ENCODE measurements at regions not wholly inside any gene's neighbourhood (a gene's known extent, or its start where the extent isn't known, plus 50 kb on each side); places are given as distances from the start of the nearest gene placed in this dataset.

DNA sequence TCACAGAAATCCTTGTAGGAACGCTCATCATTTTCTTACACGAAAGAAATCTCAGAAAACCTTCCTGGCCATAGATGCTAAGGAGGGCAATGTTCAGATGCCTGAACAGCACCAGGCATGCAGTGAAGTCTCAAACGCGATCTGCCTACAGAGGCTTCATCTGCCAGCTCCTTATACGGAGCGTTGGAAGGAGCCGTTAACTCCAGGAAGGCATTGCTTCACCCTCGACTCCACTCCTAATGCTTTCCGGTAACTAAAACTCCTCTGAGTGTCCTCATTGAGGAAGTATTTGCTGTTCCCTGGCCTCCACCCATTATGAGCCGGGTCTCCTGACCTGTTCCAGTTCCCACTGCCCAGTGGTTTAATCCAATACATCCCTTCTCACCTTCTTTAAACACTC, 502.7 kb downstream of the BCL11B start:
- H3K36me3 ChIP-seq (replicated peaks in 1 of 2; ENCODE audit: control insufficient read depth in 1 of 2, insufficient read depth in 2 of 2, low read length in 1 of 2): no peaks in the 10 kb centered on the region
- H3K79me2 ChIP-seq (ENCODE audit: insufficient read depth): no peaks in the 10 kb centered on the region
- H3F3A ChIP-seq (replicated peaks; ENCODE audit: insufficient read depth): no peaks in the 10 kb centered on the region
- no peaks in the 10 kb centered on the region for H3K9me3 ChIP-seq
- no peaks in the 10 kb centered on the region for H4K20me1 ChIP-seq (ENCODE audit: insufficient read depth)
- DNase-seq: no peak
- H3K4me2 ChIP-seq: no peak overlapping the region
- TF ChIP-seq, protein P1, sequence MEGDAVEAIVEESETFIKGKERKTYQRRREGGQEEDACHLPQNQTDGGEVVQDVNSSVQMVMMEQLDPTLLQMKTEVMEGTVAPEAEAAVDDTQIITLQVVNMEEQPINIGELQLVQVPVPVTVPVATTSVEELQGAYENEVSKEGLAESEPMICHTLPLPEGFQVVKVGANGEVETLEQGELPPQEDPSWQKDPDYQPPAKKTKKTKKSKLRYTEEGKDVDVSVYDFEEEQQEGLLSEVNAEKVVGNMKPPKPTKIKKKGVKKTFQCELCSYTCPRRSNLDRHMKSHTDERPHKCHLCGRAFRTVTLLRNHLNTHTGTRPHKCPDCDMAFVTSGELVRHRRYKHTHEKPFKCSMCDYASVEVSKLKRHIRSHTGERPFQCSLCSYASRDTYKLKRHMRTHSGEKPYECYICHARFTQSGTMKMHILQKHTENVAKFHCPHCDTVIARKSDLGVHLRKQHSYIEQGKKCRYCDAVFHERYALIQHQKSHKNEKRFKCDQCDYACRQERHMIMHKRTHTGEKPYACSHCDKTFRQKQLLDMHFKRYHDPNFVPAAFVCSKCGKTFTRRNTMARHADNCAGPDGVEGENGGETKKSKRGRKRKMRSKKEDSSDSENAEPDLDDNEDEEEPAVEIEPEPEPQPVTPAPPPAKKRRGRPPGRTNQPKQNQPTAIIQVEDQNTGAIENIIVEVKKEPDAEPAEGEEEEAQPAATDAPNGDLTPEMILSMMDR (IDR thresholded peaks at IDR 0.05): no peak
- TF ChIP-seq, protein P2, sequence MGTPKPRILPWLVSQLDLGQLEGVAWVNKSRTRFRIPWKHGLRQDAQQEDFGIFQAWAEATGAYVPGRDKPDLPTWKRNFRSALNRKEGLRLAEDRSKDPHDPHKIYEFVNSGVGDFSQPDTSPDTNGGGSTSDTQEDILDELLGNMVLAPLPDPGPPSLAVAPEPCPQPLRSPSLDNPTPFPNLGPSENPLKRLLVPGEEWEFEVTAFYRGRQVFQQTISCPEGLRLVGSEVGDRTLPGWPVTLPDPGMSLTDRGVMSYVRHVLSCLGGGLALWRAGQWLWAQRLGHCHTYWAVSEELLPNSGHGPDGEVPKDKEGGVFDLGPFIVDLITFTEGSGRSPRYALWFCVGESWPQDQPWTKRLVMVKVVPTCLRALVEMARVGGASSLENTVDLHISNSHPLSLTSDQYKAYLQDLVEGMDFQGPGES (IDR thresholded peaks at IDR 0.05; ENCODE audit: low read depth, low read length): no peak
- TF ChIP-seq FOSL2 (IDR thresholded peaks at IDR 0.05; ENCODE audit: borderline replicate concordance, low read depth) (no peak), NFIC (IDR thresholded peaks at IDR 0.05; ENCODE audit: borderline replicate concordance) (no peak), TEAD4 (IDR thresholded peaks at IDR 0.05; ENCODE audit: borderline replicate concordance, insufficient read depth) (no peak), JUND (IDR thresholded peaks at IDR 0.05) (no peak), MEF2A (IDR thresholded peaks at IDR 0.05; ENCODE audit: borderline replicate concordance, low read depth) (no peak), ELF1 (IDR thresholded peaks at IDR 0.05) (no peak), RCOR1 (IDR thresholded peaks at IDR 0.05; ENCODE audit: low read length) (no peak), NRF1 (IDR thresholded peaks at IDR 0.05; ENCODE audit: low read depth, low read length) (no peak), GABPA (IDR thresholded peaks at IDR 0.05; ENCODE audit: low read depth) (no peak), EZH2phosphoT487 (IDR thresholded peaks at IDR 0.05; ENCODE audit: borderline replicate concordance, low read depth) (no peak)
- TF ChIP-seq, protein P3, sequence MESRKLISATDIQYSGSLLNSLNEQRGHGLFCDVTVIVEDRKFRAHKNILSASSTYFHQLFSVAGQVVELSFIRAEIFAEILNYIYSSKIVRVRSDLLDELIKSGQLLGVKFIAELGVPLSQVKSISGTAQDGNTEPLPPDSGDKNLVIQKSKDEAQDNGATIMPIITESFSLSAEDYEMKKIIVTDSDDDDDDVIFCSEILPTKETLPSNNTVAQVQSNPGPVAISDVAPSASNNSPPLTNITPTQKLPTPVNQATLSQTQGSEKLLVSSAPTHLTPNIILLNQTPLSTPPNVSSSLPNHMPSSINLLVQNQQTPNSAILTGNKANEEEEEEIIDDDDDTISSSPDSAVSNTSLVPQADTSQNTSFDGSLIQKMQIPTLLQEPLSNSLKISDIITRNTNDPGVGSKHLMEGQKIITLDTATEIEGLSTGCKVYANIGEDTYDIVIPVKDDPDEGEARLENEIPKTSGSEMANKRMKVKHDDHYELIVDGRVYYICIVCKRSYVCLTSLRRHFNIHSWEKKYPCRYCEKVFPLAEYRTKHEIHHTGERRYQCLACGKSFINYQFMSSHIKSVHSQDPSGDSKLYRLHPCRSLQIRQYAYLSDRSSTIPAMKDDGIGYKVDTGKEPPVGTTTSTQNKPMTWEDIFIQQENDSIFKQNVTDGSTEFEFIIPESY (IDR thresholded peaks at IDR 0.05; ENCODE audit: borderline replicate concordance, low read depth): no peak
- TF ChIP-seq, protein P4, sequence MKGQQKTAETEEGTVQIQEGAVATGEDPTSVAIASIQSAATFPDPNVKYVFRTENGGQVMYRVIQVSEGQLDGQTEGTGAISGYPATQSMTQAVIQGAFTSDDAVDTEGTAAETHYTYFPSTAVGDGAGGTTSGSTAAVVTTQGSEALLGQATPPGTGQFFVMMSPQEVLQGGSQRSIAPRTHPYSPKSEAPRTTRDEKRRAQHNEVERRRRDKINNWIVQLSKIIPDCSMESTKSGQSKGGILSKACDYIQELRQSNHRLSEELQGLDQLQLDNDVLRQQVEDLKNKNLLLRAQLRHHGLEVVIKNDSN (IDR thresholded peaks at IDR 0.05; ENCODE audit: borderline replicate concordance, low read depth): no peak
- TF ChIP-seq, protein P5, sequence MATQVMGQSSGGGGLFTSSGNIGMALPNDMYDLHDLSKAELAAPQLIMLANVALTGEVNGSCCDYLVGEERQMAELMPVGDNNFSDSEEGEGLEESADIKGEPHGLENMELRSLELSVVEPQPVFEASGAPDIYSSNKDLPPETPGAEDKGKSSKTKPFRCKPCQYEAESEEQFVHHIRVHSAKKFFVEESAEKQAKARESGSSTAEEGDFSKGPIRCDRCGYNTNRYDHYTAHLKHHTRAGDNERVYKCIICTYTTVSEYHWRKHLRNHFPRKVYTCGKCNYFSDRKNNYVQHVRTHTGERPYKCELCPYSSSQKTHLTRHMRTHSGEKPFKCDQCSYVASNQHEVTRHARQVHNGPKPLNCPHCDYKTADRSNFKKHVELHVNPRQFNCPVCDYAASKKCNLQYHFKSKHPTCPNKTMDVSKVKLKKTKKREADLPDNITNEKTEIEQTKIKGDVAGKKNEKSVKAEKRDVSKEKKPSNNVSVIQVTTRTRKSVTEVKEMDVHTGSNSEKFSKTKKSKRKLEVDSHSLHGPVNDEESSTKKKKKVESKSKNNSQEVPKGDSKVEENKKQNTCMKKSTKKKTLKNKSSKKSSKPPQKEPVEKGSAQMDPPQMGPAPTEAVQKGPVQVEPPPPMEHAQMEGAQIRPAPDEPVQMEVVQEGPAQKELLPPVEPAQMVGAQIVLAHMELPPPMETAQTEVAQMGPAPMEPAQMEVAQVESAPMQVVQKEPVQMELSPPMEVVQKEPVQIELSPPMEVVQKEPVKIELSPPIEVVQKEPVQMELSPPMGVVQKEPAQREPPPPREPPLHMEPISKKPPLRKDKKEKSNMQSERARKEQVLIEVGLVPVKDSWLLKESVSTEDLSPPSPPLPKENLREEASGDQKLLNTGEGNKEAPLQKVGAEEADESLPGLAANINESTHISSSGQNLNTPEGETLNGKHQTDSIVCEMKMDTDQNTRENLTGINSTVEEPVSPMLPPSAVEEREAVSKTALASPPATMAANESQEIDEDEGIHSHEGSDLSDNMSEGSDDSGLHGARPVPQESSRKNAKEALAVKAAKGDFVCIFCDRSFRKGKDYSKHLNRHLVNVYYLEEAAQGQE (IDR thresholded peaks at IDR 0.05; ENCODE audit: low read depth, low read length): no peak
- H2AFZ ChIP-seq (ENCODE audit: low read depth): no peak overlapping the region
- no peak overlapping the region for H3K27ac ChIP-seq (ENCODE audit: low read depth in 2 of 2, low read length in 1 of 2)
- 9% methylated on average over 10 of the region's 10 CpGs for WGBS (ENCODE audit: low lambda C conversion rate)
- no peaks in the 10 kb centered on the region for H3K27me3 ChIP-seq (ENCODE audit: insufficient read depth)
- no peak overlapping the region for H3K9ac ChIP-seq
- no peak overlapping the region for H3K4me3 ChIP-seq (ENCODE audit: low read depth in 2 of 2, low read length in 1 of 2)
- POLR2A ChIA-PET: no interaction called here
- H3K4me1 ChIP-seq (ENCODE audit: control insufficient read depth in 1 of 2, insufficient read depth in 2 of 2, low read depth in 1 of 2, low read length in 1 of 2): no peaks in the 10 kb centered on the region
- CTCF ChIA-PET: no interaction called here
- no peaks in the 10 kb centered on the region for H3K9me2 ChIP-seq

Data from SK-N-SH (cell line).